SW480 (cell line): ENCODE measurements at regions not wholly inside any gene's neighbourhood (a gene's known extent, or its start where the extent isn't known, plus 50 kb on each side); places are given as distances from the start of the nearest gene placed in this dataset.
"Not testable (repeated sequence)": the region's sequence is repeated elsewhere in the genome, so short reads cannot be mapped to it uniquely, and the experiment has no call there.

ENCODE experiments used
- DNase-seq: peaks from one replicate; pipeline ENCODE4 v3.0.0-alpha.2; 2016; ENCODE audit warnings: low spot score

- DNase-seq, result no peak
Measured at GRCh38 chr1:228668553-228669241, 66.6 kb upstream of the RHOU start.

GRCh38 chr1:228669242-228669585 lies 66.1 kb upstream of the RHOU start:
- no peak for DNase-seq

- not testable (repeated sequence) for DNase-seq
Measured at GRCh38 chr1:228681076-228681565, 54.2 kb upstream of the RHOU start.

GRCh38 chr1:228683428-228683827 lies 51.9 kb upstream of the RHOU start:
- no peak for DNase-seq

GRCh38 chr1:228684607-228685006 lies 50.7 kb upstream of the RHOU start:
- no peak for DNase-seq

GRCh38 chr1:228685081-228685660 lies 50.1 kb upstream of the RHOU start:
- no peak for DNase-seq
